Frontal cortex (tissue), 3 donors: ENCODE measurements at regions not wholly inside any gene's neighbourhood (a gene's known extent, or its start where the extent isn't known, plus 50 kb on each side); places are given as distances from the start of the nearest gene placed in this dataset.

ENCODE experiments used
- DNase-seq, 2 donors: peaks; one replicate each; pipeline ENCODE4 v3.0.0; 2012; ENCODE audit warnings: low spot score in 2 of 2
- FAIRE-seq: peaks from 2 replicates; lab custom pipeline; 2012; peaks lifted over from hg19 to GRCh38; lab: Jason Lieb, UNC
- donor health status: control.
- donor health status: control.
- donor health status: control.

DNA sequence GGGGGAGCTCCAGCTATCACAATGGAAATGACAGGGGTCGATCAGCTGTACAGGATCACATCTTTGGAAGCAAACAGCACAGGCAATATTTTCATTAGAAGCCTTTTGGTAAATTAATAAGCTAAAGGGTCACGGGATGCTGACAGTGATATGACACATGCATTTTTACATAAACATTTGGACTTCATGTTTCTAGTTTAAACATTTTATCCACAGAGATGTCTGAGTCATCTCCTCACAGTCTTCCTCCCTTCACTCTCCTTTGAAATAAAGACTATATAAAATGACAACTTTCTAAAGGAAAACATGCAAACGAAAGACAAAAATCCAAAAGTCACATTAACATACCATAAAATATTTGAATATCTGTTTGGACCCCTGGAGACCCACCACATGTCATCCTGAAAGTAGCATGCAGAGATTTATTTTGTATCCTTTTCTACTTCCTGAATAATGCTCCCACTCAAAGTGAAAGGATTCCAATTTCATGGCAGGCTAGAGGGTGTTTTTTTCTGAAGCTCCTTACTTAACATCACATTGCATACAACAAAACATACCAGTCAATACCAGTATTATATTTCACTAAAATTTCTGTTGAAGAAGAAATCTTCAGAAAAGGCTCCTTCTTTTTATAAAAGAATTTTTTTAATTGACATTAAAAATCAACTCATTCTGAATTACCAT, 200.1 kb upstream of the PPARGC1A start:
- FAIRE-seq, result peak; percentile 3
- DNase-seq, result no peak

DNA sequence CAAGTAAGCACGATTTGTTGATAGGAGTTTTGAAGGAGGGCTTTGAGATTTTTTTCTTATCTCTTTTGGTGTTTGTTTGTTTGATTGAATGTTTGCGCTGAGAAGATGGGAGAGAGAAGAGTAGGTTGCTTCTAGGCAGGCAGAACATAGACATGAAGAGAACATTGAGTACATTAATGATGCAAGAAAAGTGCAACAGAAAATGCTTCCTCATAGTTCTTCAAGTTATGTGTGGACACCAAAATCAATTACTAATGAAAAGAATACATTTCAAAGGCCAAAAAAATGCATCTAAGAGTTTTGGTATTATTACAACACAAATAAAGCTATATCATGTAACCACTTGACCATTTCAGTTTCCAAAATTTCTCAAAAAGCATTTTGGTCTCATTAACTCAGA, 191.0 kb upstream of the PPARGC1A start:
- no peak for DNase-seq

DNA sequence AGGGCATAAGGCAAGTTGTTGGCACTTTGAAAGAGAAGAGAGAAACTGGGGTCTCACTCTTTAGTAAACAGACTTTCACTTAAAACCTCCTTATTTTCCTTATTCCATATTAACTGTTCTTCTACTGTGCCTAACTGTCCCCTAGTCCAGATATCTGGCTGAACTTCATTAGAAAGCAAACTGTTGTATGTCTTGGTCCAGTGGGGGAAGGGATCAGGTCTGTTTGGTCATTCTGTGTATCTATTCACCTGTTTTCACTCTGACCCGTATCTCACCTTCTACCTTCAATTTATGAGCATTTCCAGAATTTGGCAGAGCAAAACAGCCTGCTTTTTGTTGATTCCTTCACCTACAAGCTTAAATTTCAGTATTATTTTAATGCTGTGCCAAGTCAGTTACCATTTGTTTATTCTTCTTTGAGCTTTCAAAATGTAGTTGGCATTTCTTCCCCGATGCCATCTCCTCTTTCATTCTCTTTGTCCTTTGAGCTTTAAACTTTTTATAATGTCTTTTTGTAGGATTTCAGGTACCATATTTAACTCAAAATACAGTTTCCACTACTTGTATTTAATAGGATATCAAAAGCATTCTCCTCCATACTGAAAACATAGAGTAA, 188.6 kb upstream of the PPARGC1A start:
- DNase-seq, result no peak
- FAIRE-seq, result no peak

More for the DNA sequence above, 191.0 kb upstream of the PPARGC1A start:
- no peak for FAIRE-seq

DNA sequence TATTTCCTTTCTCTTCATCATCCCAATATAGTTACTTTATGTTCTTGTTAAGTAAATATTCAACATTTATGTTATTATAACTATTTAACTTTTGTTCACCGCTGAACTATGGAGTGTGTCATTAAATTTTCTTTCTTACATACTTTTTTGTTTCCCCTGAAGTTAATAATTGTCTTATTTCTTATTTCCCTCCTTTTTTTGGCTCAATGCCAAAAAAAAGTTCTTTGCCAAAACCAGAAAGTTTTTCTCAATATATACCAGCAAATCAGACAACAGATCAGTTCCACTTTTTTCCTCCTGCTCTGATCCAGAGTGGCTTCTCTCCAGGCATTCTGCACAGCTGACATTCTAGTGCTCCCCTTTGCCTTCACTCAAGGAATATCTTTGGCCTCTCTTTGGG, 187.0 kb upstream of the PPARGC1A start:
- DNase-seq (no peak), FAIRE-seq (no peak)

DNA sequence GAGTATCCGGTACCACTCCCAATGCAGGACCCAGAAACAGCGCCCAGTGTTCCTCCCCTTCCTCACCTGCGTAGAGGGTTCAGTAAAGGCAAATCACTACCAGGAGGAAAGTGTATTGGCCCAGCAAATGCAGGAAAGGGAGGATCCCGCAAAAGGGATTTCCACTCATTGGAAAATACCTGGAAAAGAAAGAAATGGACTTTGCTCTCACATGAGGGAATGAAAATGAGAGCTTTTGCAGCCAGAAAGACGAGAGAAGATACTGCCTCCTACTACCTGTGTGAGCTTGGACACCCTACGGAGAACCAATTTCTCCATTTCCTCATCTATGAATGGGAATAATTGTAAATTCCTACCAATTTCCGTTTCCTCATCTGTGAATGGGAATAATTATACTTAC, 184.1 kb upstream of the PPARGC1A start:
- no peak for FAIRE-seq
- DNase-seq, result no peak

DNA sequence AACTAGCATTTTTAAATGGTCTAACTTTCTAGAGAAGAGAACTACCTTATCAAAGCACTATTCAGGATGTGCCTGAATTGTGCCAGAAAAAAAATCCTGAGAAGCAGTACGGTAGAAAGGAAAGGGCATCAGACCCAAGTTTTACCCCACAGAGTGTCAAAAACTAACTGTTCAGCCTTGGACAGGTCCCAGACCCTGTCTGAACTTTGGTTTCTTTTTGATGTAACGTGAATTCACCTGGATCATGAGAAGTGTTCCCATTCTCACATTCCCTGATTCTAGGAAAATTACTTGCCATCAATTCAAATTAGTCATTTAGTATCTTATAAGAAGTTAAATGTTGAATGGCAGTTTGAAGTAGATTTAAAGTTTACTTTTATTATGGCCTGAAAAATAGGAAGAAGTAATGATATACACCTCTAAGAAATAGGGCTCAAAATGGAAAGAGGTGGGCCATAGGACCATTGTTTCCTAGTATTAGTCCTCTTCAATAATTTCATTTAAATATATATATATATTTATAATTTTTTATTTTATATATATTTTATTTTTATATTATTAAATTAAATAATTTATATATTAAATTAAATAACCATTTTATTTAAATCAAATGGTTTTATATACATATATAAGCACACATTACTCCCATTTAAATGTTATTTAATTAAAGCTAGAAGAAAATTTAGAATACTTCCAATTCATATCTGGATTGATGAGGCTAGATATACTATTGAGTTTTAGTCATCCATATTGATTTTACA, 181.9 kb upstream of the PPARGC1A start:
- DNase-seq (no peak), FAIRE-seq (peak; percentile 37)

DNA sequence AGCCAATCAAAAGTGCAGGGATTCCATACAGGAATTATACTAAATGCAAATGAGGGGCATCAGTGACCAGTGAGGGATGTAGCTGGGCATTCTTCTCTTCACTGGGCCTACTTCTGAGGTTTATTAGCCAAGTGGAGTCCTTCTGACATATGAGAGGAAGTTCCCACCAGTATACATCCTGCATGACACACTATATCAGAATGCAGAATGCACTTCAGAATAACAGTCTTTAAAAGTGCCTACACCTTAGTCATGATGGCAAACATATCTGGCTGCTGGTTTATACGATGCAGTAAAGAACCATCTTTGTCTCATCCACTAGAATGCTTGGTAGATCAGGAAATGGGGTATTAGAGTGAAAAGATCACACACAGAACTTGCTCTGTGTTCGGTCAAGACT, 180.3 kb upstream of the PPARGC1A start:
- DNase-seq (no peak), FAIRE-seq (no peak)

DNA sequence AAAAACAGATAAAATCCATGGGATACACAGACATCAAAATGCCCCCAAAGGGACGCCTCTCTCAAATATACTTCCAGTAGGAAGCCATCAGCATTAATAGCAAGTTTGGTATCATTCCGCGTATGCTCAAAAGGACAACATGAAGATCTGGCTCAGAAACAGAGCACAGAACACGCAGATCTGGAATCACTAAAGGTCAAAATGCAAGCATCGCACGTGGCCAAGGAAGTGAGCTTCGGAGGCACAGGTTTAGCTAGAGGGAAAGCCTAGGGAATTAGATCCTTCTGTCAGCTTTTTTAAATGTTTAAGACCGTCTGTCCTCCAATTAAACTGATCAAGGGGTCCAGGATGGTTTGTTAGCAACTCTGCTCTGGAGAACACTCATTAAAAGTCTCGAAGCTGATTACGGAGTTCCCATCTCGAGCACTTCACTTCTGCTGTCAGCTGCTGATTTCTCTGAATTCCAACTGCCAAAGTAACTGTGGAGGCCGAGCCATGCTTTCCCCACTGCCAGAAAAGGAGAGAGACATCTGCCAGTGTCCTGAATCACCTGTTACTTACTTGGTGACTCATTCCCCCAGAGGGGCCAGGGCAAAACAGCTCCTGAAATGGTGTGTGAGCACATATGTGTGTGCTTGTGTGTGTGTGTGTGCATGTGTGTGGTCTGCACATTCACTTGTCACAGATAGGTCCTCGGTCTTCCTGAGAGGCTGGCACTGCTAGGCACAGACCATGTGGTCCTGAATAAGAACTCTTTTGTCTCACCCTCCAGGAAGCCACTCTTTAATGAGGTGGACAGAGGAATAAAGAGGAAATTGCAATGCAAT, 177.7 kb upstream of the PPARGC1A start:
- FAIRE-seq (no peak), DNase-seq (no peak)

DNA sequence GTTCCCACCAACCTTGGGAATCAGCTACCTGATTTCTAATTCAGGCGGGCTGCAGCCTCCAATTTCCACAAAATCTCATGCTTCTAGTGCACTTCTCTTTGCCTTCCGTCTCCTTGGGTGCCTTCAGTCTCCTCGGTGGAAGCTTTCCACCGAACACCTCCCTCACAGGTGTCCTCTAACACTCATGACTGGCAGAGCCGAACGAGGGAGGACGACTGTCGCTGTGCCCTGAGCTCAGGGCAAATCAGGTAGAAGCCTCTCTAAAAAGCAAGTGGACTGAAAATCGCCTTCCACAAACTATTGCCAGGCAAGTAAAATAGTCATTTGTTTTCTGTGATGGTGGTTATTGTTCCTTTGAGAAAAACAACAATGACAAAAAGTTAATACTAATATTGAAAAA, 176.1 kb upstream of the PPARGC1A start:
- no peak for FAIRE-seq
- DNase-seq, result no peak

DNA sequence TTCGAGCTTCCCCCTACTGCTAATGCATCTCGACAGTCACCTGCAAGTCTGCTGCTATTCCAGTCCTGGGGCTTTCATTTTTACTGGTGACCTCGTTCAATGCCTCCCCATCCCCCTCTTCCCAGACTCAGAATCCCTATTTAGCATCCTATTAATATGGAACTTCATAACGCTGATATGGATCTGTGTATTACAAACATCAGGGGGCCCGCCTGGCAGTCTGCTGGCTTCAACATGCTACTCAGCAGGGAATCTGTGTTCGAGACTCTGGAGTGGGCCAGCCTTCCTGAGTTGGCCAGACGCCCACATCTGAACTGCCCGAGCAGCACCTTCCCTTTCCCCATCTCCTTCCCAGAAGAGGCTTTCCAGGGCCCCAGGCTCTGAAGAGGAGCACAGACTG, 173.9 kb upstream of the PPARGC1A start:
- DNase-seq (no peak), FAIRE-seq (no peak)

DNA sequence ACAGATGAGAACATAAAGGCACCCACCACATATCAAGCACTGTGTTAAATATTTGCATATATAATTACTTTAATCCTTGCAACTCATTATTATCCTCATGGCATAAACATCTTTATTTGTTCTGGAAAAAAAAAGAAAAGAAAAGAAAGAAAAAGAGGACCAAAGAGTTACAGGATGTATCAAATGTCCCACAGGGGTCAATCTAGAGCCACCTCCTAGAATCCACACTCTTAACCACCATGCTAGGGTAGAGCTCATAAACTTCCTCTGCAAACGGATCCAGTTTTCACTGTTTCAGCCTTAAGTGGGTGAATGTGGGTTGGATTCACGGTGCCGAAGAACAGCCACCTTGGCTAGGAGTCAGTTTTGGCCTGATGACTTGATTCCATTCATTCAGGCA, 171.1 kb upstream of the PPARGC1A start:
- FAIRE-seq, result no peak
- no peak for DNase-seq

DNA sequence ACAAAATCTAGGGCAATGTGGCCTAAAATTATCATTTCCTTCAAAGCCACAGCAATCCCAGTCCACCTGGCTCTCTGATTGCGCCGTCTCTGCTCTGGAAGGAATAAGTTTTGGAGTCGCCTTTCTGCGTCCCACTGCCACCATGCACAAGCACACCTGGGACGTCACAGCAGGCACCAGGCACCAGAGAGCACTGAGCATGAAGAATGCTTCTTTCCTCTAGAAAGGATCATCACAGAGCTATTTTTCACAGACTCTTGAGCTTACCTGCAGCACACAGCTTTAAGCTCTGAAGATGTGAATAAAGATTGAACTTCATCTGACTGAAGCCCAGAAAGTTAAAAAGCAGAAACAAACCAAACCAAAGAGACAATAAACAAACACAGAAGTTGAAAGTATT, 170.0 kb upstream of the PPARGC1A start:
- FAIRE-seq (no peak), DNase-seq (no peak)

DNA sequence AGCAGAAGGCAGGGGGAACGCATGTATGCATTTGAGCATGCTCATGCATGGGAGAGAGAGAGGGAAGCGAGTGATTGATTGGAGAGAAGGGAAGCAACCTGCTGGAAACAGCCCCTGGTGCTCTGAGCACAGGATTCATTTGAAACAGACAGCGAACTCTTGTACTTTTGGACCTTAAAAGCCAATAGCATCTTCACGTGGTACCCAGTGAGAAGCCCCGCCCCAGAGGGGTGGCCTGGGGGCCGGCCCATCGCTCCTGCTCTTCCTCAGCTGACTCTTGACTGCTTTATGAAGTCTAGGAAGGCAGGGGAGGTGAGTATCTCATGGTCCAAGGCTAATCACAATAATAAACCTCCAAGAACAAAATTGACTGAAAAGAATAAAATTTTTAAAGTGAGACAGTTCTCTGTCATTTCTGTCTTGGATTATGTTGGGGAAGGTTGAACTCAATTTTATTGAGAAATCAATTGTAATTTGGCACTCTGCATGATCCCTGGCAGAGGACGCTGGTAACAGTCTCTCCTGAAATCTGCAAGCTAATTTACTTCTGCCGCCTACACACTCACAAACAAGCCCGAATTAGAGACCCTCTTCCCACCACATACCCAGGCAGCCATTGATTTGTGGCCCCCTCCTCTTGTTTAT, 168.2 kb upstream of the PPARGC1A start:
- no peak for FAIRE-seq

DNA sequence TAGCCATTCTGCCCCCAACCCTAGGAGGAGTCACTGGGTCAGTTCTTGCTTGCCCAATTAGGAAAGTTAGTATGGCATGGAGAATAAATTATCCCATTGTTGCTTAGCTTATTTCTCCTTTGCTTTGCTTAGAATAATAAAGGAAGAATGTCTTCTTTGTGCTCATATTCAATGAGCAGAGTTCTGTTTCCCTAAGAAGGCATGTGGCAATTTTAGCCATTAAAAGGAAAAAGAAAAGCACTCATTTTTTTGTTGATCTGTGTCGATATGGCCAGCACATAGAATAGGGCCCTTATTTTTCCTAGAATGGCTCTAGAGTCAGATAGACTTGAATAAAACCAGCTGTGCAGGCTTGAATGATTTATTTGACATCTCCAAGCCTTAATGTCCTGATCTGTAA, 166.4 kb upstream of the PPARGC1A start:
- no peak for FAIRE-seq

More for the DNA sequence above, 168.2 kb upstream of the PPARGC1A start:
- no peak for DNase-seq

DNA sequence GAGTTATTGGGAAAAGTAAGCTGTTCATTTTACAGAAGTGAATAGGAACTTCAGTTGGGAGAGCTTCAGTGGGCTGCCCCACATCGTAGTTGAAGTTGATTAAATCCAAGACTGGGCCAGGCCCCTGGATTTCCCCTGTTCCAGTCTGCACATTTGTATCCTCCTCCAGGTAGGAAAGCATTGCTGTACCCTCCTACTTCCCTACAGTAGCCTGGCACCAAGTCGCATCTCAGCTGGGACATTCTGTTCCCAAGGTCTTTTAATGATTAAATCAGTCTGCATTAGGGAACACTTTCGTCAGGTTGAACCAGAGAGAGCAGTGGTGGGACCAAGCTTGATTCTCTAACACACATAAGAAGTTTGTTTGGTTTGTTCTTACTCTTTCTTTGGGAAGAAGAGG, 165.8 kb upstream of the PPARGC1A start:
- no peak for DNase-seq
- FAIRE-seq, result no peak

More for the DNA sequence above, 166.4 kb upstream of the PPARGC1A start:
- peak in 1 of 2 donors; percentile 5 for DNase-seq

DNA sequence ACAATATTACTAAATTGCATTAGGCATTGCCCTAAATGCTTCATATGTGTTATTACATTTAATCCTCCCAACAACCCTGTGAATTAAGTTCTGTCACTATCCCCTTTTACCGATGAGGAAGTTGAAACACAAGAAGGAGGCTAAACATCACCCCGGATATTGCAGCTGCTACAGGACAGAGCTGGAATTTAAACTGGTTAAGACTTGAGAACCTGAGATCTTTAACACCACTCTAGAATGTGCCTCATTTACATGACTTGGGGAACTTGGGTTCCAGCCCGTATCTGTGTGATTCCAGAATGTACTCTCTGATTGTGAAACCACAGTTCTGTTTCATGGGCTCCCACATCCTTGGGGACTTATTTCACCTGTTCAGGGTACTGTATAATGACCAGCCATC, 165.1 kb upstream of the PPARGC1A start:
- DNase-seq, result no peak
- no peak for FAIRE-seq

DNA sequence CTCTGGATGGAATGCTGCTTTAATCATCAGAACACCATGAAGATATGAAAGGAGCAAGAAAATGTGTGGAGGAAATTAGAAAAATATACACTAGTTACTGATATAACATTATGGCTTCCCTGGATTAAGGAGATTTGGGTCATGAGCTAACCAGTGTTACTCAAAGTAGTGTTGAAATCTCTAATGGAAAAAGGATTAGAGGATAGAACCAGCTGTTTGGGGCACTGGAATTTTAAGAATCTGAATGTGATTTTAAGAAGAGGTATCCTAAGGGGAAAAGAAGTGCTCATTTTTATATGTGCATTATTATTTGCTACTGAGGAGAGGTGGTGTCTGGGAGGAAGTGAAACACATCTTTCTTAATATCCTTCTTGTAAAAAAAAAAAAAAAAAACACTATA, 164.1 kb upstream of the PPARGC1A start:
- DNase-seq, result no peak
- no peak for FAIRE-seq

DNA sequence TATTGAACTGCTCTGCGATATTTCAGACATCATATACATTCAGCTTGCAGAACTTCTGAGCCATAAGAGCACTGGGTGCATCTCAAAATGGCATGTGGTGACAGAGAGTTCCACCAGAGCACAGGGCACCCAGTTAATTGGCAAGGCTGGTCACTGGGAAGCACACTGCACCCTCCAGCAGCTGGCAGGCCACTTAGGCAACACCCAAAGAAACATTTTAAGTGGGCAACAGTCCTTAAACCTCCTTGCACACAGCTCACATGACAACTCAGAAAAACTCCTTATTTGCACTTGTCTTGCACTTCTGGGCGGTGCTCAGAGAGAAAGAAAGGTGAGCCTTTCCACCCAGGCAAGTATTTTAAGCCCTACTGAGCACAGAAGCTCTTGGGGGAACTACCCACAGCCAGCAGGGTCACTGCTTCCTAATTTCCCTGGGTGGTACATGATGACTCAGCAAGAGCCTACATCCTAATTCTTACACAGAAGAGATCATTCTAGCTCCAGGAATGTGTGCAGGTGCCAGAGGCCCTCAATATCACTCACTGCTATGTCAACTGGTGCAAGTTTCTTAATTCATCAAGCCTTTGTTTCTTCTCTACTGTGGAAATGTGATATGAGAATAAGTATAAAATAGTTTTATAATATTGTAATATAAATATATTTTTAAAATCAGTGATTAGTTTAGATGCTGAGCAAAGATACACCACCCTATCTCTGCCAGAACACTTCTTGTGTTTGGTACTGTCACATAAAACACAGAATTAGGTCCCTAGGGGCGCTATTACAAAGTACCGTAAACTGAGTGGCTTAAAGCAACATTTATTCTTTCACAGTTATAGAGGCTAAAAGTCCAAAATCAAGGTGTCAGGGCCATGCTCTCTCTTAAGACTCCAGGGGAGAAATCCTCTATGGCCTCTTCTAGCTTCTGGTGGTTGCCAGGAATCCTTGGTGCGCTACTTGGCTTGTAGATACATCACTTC, 155.1 kb upstream of the PPARGC1A start:
- FAIRE-seq, result no peak

DNA sequence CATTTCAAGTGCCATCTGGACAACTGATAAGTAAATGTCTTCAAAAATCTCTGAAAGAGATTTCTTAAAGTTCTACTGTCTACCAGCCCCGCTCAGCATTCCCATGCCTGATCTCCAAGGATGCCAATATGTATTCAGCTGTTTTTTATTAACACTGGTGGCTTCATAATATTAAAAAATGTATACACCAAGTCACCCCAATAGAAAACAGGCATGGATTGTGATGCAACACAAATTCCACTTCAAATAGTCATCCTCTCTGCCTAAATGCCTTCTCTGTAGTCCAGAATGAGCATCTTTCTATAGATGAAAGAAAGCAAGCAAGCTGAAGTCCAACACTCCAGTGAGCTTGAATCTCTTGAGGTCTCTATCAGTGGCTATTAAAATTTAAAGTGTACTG, 152.2 kb upstream of the PPARGC1A start:
- FAIRE-seq (no peak), DNase-seq (no peak)

More for the DNA sequence above, 155.1 kb upstream of the PPARGC1A start:
- DNase-seq, result no peak
